GM15510 (cell line): ENCODE measurements at regions not wholly inside any gene's neighbourhood (a gene's known extent, or its start where the extent isn't known, plus 50 kb on each side); places are given as distances from the start of the nearest gene placed in this dataset.

Source experiments
- POLR2A ChIP-seq: IDR thresholded peaks from 3 replicates; pipeline ENCODE4 v1.6.1; 2011; ENCODE audit warnings: borderline replicate concordance; ENCODE audit not compliant: insufficient read length; ENCODE audit errors: extremely low read depth

DNA sequence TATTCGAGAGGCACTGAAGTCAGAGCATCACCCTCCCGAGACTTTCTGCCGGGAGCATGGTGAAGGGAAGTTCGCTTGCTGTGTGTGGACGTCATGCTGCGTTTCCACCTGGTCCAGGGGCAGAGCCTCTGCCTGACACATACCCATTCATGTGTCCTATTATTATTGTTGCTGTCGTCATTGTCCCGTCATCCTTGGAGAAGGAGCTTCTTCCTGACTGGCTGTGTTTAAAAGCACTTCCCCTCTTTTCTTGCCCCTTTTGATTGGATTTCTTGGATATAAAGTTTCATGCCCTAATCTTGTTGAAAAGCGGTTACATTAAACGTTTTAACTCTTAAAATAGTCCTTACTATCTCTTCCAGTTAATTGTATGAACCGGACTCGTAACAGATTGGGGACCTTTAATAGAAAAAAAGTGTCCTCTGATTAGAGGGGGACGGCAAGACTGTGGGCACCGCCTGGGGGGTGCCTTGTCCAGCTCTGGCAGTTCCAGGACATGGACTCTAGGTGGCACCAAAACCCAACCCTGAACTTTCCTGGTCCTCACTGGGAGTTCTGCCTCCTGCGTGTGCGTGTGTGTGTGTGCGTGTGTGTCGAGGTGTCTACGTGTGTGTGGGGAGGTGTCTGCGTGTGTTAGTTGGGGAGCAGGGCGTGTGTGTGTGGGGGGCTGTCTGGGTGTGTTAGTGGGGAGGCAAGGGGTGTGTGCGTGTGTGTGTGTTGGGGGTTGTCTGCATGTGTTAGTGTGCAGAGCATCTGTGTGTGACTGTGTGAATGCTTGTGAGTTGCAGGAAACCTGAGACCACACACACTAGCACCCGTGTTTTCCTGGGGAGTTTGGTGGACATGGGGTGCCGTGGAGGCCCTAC lies 133.3 kb upstream of the CIBAR2 start:
- TF ChIP-seq POLR2A: no peak

DNA sequence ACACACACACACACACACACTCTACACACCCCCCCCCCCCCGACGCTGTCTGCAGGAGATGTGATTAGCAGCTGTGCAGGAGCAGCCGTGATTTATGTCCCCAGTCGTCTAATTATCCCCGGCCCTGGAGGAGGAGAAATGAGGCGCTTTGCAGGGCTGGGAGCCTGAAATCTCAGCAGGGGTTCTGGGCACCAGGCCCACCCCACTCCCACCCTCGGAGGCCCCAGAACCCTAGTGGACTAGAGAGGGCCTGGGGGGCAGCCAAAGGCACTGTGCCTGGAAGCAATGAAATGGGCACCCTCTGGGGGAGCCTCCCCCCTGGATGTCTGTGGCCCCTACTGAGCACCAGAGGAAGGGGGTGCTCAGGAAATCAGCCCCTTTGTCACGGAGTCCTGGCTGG lies 134.2 kb upstream of the CIBAR2 start:
- TF ChIP-seq POLR2A: no peak

DNA sequence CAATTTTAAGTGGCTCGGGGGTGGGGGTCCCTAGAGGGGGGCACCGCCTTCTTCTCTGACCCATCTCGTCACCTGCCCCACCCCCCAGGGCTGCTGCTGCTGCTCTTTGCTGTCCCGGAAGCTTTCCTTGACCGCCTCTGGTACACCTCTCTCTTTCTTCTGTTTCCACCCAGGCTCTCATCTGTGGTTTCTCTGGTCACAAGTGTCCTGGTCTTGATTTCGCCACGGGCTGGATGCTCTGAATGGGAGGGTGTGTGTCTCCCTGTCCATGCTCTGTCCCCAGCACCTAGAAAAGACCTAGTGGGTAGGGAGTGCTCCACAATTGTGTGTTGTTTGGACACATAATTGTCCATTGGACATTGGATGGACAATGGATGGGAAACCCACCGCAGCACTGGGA lies 134.7 kb upstream of the CIBAR2 start:
- TF ChIP-seq POLR2A: no peak

DNA sequence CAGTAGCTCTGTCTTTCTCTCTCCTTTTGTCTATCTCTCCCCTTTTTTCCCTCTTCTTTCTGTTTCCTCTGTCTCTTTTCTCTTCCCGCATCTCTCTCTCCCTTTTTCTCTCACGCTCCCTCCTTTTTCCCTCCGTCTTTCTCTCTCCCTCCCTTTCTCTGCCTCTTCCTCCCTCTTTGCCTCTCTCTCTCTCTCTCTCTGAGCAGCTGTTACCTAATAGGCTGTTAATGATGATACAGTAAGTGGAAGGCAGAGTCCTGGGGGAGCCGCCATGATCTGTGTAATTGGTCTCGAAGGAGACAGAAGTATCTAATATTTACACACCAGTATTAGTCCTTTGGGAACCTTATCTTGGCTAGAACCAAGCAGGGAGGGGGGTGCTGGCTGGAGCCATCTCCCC lies 136.1 kb upstream of the CIBAR2 start:
- TF ChIP-seq POLR2A: no peak

DNA sequence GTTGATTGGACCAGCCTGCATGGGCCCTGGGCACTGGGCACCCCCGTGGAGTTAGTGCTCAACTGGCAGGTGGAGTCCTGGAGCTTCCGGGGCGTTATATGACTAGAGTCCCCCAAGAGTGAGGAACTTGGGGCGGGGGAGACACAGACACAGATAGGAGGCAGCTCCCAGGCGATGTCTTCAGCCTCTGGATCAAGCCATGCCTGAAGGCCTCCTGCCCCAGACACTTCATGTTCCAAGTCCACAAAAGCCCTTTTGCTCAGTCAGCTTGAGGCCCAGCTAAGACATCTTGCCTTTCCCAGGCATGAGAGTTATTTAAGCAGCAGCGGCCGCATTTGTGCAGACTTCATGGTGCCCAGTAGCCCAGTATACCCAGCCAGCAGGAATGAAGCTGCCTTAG lies 136.6 kb upstream of the CIBAR2 start:
- no peak for TF ChIP-seq POLR2A

DNA sequence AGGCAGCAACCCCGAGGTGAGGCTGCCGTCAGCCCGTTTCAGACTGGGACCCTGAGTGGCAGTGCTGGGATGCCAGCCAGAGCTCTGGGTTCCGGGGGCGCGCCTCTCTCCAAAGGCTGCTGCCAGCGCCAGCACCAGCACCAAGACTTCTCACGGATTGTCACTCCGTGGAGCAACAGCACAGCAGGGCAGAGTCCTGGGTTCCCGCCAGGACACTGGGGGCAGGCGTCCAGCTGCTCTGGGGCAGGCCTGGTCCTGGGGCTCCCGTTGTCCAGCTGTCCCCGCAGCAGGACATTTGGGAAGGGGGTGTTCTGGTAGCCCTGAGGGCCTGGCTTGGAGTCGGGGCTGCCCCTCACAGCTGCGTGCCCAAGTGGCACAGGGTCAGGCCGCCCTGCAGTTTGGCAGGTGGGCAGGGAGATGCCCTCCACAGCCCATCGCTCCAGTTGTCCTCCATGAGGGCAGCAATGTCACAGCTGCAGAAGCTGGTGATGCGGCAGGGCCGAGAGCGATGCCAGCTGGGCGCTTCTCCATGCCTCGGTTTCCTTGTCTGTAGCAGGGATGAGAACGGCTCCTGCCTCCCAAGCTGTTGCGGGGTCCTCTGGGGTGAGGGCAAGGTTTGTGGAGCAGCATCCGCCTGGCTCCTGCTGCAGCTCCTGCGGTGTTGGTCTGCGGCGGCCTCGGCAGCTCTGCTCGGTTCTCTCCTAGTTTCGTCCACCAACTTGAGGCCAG lies 137.3 kb upstream of the CIBAR2 start:
- TF ChIP-seq POLR2A: no peak

DNA sequence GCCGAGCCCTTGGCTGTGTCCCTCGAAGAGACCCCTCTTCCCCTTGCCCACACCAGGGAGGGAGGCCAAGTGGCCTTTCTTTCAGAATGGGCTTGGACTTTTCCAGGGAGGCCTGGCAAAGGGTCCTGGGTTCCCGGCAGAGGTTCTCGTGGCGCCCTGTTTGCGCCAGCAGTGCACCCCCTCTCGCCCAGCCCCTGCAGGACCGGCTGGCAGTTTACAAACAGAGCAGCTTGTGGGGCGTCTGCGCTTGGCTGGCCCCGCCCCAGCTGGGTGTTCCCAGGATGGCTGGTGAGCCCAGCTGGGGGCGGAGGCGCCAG lies 137.8 kb upstream of the CIBAR2 start:
- TF ChIP-seq POLR2A: no peak

DNA sequence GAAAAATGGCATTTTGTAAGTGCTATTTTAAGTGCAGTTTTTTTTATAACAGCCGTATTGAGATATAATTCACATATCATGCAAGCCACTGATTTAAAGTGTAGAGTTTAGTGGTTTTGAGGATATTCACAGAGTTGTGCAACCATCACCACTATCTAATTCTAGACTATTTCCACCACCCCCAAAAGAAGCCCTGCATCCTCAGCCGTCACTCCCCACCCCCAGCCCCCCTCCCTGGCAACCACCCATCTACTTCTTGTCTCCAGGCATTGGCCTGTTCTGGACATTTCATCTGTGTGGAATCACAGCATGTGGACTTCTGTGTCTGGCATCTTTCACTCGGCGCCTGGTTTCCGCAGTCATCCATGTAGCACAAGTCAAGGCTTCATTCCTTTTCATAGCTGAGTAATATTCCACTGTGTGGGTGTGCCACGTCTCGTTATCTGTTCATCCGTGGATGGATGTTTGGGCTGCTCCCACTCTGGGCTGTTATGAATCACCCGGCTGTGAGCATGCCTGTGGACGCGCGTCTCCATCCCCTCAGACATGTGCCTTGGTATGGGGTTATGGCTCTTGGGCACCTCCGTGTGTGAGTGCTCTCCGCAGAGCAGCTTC lies 138.4 kb upstream of the CIBAR2 start:
- no peak for TF ChIP-seq POLR2A

DNA sequence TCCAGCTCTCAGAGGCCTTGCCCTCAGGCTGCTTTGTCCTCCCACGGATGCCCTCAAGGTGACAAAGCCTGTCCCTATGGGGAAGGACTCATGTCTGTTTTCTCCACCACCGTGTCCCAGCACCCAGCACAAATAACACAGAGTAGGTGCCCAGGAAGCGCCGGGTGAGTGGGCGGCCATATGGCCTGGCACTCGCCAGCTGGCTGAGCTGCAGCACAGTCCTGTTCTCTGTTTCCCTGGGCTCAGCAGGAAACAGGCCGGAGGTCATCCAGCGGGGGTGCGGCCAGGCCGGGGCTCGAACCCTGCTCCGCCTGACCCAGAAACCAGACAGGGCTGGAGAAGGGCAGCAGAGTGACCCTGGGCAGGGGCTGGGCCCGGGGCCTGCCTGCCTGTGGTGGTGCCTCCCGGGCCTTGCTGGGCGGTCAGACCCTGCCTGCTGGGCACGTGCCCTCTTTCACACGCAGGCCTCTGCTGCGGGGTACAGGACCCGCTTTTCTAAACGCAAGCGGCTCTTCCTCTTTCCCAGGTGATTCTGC lies 139.0 kb upstream of the CIBAR2 start:
- TF ChIP-seq POLR2A: no peak

DNA sequence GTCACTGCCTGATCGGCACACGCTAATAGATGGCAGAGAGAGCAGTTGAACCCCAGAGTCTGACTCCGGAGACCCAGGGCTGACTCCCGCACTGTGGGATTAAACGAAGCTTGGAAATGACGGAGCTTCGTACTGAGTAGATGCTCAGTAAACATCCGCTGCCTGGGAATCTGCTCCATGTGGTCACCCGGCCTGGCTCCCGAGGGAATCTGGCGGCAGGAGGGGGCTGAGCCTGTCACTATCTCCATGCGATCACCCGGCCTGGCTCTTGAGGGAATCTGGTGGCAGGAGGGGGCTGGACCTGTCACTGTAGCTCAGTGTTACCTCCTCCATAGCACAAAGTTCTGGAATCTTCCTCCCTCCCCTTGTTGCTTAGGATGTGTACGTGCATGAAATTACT lies 139.7 kb upstream of the CIBAR2 start:
- no peak for TF ChIP-seq POLR2A

DNA sequence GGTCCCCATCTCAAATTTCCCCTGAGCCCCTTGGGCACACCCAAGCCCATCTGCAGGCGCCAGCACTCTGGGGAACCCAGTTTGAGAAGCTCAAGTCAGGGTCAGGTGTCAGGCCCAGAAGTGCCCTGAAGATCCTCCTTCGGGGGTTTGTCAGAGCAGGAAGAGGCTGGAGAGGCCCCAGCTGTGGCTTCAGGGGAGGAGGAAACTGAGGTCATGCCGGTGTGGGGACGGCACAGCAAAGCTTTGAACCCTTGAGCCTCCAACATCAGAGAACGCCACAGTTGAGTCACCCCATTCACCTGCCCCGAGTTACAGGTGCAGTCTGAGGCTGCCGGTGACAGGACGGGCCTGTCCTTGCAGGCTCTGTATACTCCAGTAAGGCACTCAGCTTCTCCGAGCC lies 140.2 kb upstream of the CIBAR2 start:
- TF ChIP-seq POLR2A: no peak

DNA sequence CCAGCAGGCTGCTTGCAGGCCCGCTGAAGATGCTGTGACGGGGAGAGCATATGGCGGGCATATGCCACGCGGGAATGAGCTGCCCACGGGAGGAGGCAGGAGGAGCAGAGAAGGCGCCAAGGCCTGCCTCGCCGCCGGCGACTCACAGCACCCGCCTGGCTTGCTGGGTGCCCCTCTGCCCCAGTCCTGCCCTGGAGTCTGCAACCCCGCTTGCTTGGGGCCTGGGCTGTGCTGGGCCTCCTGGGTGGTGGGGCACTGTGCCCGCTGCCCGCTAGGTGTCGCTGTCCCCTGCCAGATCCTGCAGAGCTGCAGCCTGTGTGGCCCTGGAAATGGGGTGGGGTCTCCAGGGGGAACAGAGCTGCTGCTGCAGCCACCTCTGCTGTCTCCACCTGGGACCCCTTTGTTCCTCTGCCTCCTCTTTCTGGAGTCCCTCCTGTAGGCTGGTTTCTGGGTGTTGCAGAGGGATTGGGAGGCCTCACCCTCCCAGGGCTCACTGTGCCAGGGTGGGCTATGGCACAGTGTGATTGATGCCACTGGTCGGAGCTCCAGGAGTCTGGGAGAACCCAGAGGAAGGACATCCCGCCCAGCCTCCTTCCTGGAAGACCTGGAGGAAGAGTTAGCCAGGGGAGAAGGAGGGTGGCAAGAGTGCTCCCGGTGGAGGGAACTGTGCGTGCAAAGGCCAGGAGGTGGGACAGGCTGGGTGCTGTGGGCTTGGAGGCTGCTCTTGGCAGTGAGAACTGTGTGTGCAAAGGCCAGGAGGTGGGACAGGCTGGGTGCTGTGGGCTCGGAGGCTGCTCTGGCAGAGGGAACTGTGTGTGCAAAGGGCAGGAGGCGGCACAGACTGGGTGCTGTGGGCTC lies 141.0 kb upstream of the CIBAR2 start:
- no peak for TF ChIP-seq POLR2A

DNA sequence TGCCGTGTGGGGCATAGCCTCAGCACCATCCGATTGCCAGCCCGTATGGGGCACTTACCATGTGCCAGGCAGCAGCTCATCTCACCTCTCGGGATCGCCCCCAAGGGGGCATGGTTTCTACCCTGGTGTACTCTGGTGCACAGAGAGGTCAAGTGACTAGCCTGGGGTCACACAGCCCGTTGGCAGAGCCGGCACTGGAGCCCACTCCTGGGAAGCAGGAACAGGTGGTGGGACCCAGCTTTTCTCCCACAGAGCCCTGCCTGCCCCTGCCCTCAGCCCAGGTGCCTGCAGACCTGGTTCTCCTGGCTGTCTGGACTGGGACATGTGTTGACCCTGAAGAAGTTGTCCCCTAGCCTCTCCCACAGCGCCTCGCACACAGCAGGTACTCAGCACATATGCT lies 141.8 kb upstream of the CIBAR2 start:
- TF ChIP-seq POLR2A: no peak

DNA sequence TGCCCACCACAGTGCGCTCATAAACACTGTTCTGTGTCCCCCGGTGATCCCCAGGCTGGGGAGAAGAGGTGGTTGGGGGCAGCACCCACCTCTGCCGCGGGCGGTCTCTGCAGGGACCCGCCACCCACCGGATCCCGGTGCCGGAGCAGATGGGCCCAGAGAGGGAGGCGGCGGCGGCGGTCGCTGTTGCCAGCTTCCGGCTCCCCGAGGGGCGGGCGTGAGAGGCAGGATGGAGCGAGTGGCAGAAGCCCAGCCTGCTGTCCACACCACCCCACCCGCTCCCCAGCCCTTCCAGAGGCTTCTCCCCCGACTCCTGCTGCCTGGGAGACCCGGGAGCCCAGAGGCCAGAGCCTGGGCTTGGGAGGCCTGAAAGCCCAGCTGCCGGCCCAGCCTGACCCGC lies 142.6 kb upstream of the CIBAR2 start:
- no peak for TF ChIP-seq POLR2A

DNA sequence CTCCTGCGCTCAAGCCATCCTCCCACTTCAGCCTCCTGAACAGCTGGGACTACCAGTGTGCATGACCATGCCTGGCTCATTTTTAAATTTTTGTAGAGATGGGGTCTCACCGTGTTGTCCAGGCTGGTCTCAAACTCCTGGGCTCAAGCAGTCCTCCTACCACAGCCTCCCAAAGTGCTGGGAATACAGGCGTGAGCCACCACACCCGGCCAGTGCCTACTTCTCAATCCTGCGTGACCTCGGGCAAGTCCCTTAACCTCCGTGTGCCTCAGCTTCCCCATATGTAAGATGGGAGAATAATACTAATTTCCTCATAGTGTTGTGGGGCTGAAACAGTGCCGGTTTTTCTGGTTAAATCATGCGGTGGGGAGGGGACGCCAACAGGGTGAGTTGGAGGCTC lies 143.5 kb upstream of the CIBAR2 start:
- no peak for TF ChIP-seq POLR2A
